ENCODE measurements at regions not wholly inside any gene's neighbourhood (a gene's known extent, or its start where the extent isn't known, plus 50 kb on each side); places are given as distances from the start of the nearest gene placed in this dataset.
"Not testable (repeated sequence)": the region's sequence is repeated elsewhere in the genome, so short reads cannot be mapped to it uniquely, and the experiment has no call there.

DNA sequence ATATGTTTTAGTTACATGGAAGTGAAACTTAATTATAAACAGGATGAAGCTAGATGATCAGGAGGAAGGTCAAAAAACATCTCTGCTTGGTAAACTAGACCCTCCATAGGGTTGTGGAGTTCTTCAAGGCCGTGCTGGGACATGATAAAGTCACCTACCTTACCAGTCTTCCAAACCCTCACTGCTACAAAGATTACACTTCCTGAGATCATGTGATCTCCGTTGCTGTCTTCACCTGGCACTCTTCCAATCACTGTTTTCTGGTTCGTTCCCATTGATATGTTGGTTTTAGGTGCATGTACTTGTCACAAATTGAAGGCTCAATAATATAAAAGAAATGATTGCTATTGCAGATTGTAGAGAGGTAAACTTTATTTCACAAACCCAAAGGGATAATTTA is 161.5 kb upstream of the MAN1A1 start:
- Histone ChIP-seq H3K27me3 (ENCODE audit: control insufficient read depth, insufficient read depth, low read length) (no peaks in the 10 kb centered on the region), H3K9me3 (ENCODE audit: control insufficient read depth, insufficient read depth, low read length) (no peaks in the 10 kb centered on the region), H3K4me3 (ENCODE audit: low read depth, low read length) (no peak overlapping the region), H3K4me1 (ENCODE audit: control insufficient read depth, insufficient read depth, low read length) (0 out of 2 replicates have a peak, but pooled peaks cover 2% of the 10 kb centered on the region), H3K27ac (ENCODE audit: low read depth, low read length) (no peak overlapping the region), H3K36me3 (ENCODE audit: control insufficient read depth, insufficient read depth, low read length) (no peaks in the 10 kb centered on the region), H3K9ac (ENCODE audit: low read depth, low read length) (no peak overlapping the region)

DNA sequence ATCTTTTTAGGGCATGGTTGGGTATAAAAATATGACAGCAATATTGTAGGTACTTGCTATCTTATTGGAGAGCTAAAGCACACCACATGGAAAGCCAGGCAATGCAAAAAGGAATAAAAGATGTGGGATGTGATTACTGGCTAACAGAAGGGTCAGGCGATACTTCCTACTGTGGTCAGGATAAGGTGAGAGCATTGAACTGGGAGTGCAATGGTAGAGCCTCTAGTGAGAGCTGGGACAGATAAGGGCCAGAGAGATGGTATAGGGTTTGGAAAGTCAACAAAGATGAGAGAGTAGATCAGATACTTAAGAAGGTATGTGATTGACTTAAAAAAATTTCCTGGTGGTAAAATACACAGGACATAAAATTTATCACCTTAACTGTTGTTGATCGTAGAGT is 160.7 kb upstream of the MAN1A1 start:
- Histone ChIP-seq H3K9ac (ENCODE audit: low read depth, low read length) (no peak overlapping the region), H3K36me3 (ENCODE audit: control insufficient read depth, insufficient read depth, low read length) (no peaks in the 10 kb centered on the region), H3K4me3 (ENCODE audit: low read depth, low read length) (no peak overlapping the region), H3K4me1 (ENCODE audit: control insufficient read depth, insufficient read depth, low read length) (peaks cover 3% of the 10 kb centered on the region; the same call in 1 of the 2 replicates), H3K27me3 (ENCODE audit: control insufficient read depth, insufficient read depth, low read length) (no peaks in the 10 kb centered on the region), H3K27ac (ENCODE audit: low read depth, low read length) (no peak overlapping the region), H3K9me3 (ENCODE audit: control insufficient read depth, insufficient read depth, low read length) (no peaks in the 10 kb centered on the region)

DNA sequence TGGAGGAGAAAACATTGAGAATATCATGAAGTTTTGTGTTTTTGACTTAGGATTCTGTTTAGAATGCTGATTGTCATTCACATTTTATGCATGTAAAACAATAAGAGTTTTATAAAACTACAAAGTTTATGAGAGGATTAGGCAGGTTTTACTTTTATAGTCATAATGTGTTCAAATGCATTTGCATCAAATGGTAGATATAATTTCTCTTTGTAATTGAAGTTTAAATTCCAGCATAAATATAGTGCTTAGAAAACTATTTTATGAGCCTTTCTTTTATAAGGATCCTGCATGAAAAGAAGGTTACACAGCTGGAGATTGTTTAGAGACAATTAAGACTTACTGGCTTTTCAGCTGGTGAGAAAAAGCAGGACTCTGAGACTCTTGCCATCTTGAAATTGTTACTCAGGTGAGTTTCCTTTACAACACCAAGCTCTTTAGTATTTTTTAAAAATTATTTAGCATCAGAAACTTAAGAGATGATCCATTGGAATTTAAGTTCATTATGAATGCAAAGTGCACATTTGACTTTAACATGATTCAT is 157.1 kb upstream of the MAN1A1 start:
- H3K9me3 ChIP-seq (ENCODE audit: control insufficient read depth, insufficient read depth, low read length): no peaks in the 10 kb centered on the region
- peaks cover 4% of the 10 kb centered on the region; the same call in 1 of the 2 replicates for H3K4me1 ChIP-seq (ENCODE audit: control insufficient read depth, insufficient read depth, low read length)
- H3K27ac ChIP-seq (ENCODE audit: low read depth, low read length): no peak overlapping the region
- H3K27me3 ChIP-seq (ENCODE audit: control insufficient read depth, insufficient read depth, low read length): no peaks in the 10 kb centered on the region
- H3K4me3 ChIP-seq (ENCODE audit: low read depth, low read length): no peak overlapping the region
- H3K9ac ChIP-seq (ENCODE audit: low read depth, low read length): no peak overlapping the region
- no peaks in the 10 kb centered on the region for H3K36me3 ChIP-seq (ENCODE audit: control insufficient read depth, insufficient read depth, low read length)

DNA sequence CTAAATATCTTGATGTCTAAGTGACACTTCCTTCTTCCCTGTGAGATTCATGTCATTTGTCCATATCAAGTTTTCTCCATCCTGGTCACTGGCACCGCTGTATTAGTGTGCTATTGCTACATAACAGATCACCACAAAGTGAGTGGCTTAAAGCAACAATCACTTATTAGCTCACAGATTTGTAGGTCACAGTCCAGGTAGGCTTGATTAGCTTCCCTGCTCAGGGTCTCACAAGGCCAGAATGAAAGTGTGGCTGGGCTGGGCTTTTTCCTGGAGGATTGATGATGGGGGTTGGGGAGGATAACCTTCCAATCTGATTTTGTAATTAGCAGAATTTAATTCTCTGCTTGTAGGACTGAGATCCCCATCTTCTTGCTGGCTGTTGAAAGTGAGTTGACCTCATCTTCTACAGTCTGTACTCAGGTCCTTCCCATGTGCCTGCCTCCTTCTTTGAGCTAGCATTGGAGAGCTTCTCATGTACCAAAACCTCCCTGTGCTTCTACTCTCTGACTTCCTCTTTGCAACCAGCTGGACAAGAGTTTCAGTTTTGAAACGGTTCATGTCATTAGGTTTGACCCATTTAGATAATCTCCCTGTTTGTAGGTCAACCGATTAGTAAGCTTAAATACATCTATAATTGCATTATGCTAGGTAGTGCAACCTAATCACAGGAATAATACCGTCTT is 152.4 kb upstream of the MAN1A1 start:
- H3K9ac ChIP-seq (ENCODE audit: low read depth, low read length): no peak overlapping the region
- no peaks in the 10 kb centered on the region for H3K9me3 ChIP-seq (ENCODE audit: control insufficient read depth, insufficient read depth, low read length)
- no peak overlapping the region for H3K27ac ChIP-seq (ENCODE audit: low read depth, low read length)
- H3K27me3 ChIP-seq (ENCODE audit: control insufficient read depth, insufficient read depth, low read length): no peaks in the 10 kb centered on the region
- H3K4me1 ChIP-seq (ENCODE audit: control insufficient read depth, insufficient read depth, low read length): peaks cover 4% of the 10 kb centered on the region; the same call in 1 of the 2 replicates
- H3K36me3 ChIP-seq (ENCODE audit: control insufficient read depth, insufficient read depth, low read length): no peaks in the 10 kb centered on the region
- no peak overlapping the region for H3K4me3 ChIP-seq (ENCODE audit: low read depth, low read length)

DNA sequence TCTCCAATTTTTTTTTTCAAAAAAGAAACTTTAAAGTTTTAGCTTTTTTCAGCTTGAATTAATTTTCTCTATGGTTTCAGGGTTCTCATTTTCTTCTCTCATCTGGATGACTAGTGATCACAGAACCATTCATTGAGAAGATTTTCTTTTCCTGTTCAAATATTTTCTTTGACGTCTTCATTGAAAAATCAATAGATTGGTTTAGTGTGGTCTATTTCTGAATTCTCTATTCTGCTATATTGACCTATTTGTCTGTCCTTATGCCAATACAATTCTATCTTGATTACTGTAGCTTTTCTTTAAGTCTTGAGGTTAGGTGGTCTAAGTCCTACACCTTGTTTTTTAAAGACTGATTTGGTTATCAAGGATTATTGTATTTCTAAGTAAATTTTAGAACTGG is 150.2 kb upstream of the MAN1A1 start:
- no peak overlapping the region for H3K4me3 ChIP-seq (ENCODE audit: low read depth, low read length)
- H3K9ac ChIP-seq (ENCODE audit: low read depth, low read length): no peak overlapping the region
- no peaks in the 10 kb centered on the region for H3K9me3 ChIP-seq (ENCODE audit: control insufficient read depth, insufficient read depth, low read length)
- H3K27me3 ChIP-seq (ENCODE audit: control insufficient read depth, insufficient read depth, low read length): no peaks in the 10 kb centered on the region
- H3K36me3 ChIP-seq (ENCODE audit: control insufficient read depth, insufficient read depth, low read length): no peaks in the 10 kb centered on the region
- no peaks in the 10 kb centered on the region for H3K4me1 ChIP-seq (ENCODE audit: control insufficient read depth, insufficient read depth, low read length)
- H3K27ac ChIP-seq (ENCODE audit: low read depth, low read length): no peak overlapping the region

DNA sequence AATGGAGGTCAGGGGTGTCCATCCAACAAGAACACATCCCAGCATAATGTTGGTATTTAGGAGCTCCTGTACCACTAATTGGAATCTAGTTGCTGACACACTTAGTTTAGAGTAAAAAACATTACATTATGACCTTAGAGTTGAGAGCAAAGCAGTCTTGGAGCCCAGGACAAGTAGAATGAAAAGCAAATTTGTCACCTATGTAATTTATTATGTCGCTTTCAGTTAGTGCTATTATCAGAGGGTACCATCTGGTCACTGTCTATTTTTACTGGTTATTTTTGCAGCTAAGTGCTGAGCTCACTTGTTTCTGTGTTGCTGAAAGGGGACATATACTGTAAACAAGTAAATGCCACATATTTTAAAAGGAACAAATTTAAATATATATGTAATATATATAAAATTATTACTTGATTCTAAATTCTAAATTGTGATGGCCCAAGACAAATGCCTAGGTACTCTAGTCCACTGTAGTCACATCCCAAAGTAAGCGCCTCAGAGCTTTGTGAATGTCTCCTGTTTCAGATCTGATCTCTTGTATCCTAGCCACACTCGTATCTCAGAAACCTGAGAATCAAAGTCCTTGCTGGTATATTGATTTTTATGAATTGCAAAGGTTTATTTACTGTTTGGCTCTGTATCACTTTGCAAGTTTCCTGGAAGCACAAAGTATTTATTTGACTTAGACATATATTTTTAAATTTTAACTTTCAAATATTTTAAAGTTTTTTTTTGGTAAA is 148.6 kb upstream of the MAN1A1 start:
- Histone ChIP-seq H3K36me3 (ENCODE audit: control insufficient read depth, insufficient read depth, low read length) (no peaks in the 10 kb centered on the region), H3K27me3 (ENCODE audit: control insufficient read depth, insufficient read depth, low read length) (no peaks in the 10 kb centered on the region), H3K9ac (ENCODE audit: low read depth, low read length) (no peak overlapping the region), H3K9me3 (ENCODE audit: control insufficient read depth, insufficient read depth, low read length) (no peaks in the 10 kb centered on the region), H3K27ac (ENCODE audit: low read depth, low read length) (no peak overlapping the region), H3K4me3 (ENCODE audit: low read depth, low read length) (no peak overlapping the region), H3K4me1 (ENCODE audit: control insufficient read depth, insufficient read depth, low read length) (no peaks in the 10 kb centered on the region)

DNA sequence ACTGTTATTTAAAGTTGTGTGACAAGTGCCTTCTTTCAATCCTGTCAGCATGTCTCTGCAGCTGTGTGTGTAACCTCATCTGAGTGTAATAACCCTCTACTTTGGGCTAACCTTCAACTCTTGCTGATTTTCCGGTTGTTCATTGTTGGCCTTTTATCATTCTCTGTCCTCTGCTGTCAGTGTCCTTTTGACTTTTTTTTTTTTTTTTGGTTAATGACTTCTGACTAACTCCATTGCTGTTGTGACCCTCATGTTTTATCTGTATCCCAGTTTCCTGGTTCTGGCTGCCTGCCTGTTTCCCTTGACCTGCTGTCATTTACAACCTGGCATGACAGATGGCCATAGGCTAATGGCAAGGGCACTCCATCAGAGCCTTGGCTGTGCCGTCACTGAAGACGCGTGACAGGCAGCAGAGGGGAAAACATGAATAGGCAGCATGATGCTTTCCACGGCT is 145.7 kb upstream of the MAN1A1 start:
- no peaks in the 10 kb centered on the region for H3K9me3 ChIP-seq (ENCODE audit: control insufficient read depth, insufficient read depth, low read length)
- H3K4me1 ChIP-seq (ENCODE audit: control insufficient read depth, insufficient read depth, low read length): no peaks in the 10 kb centered on the region
- H3K36me3 ChIP-seq (ENCODE audit: control insufficient read depth, insufficient read depth, low read length): no peaks in the 10 kb centered on the region
- no peak overlapping the region for H3K9ac ChIP-seq (ENCODE audit: low read depth, low read length)
- H3K4me3 ChIP-seq (ENCODE audit: low read depth, low read length): no peak overlapping the region
- no peak overlapping the region for H3K27ac ChIP-seq (ENCODE audit: low read depth, low read length)
- no peaks in the 10 kb centered on the region for H3K27me3 ChIP-seq (ENCODE audit: control insufficient read depth, insufficient read depth, low read length)

DNA sequence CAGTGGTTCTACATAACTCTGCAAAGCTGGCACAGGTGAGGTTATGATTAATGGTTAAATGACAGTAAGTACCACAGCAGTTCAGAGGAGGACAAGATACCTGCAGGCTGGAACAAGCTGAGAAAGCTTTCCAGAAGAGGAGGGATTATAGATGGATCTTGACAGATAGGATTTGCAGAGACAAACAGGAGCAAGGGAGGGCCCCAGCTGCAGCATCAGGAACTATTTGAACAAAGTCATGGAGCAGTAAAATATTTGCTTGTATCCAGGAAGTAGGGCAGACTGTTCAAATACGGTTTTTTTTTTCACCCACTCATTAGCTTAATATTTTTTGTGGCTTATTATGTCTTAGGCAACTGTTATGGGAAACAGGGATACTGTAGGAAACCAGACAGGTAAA is 144.4 kb upstream of the MAN1A1 start:
- no peaks in the 10 kb centered on the region for H3K27me3 ChIP-seq (ENCODE audit: control insufficient read depth, insufficient read depth, low read length)
- no peak overlapping the region for H3K27ac ChIP-seq (ENCODE audit: low read depth, low read length)
- H3K9ac ChIP-seq (ENCODE audit: low read depth, low read length): no peak overlapping the region
- no peak overlapping the region for H3K4me3 ChIP-seq (ENCODE audit: low read depth, low read length)
- H3K9me3 ChIP-seq (ENCODE audit: control insufficient read depth, insufficient read depth, low read length): no peaks in the 10 kb centered on the region
- no peaks in the 10 kb centered on the region for H3K4me1 ChIP-seq (ENCODE audit: control insufficient read depth, insufficient read depth, low read length)
- H3K36me3 ChIP-seq (ENCODE audit: control insufficient read depth, insufficient read depth, low read length): no peaks in the 10 kb centered on the region

DNA sequence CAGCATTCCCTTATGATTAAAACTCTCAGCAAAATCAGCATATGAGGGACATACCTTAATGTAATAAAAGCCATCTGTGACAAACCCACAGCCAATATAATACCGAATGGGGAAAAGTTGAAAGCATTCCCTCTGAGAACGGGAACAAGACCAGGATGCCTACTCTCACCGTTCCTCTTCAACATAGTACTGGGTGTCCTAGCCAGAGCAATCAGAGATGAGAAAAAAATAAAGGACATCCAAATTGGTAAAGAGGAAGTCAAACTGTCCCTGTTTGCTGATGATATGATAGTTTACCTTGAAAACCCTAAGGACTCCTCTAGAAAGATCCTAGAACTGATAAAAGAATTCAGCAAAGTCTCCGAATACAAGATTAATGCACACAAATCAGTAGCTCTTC is 141.6 kb upstream of the MAN1A1 start:
- H3K36me3 ChIP-seq (ENCODE audit: control insufficient read depth, insufficient read depth, low read length); H3K27ac ChIP-seq (ENCODE audit: low read depth, low read length); H3K9ac ChIP-seq (ENCODE audit: low read depth, low read length); H3K4me3 ChIP-seq (ENCODE audit: low read depth, low read length); H3K9me3 ChIP-seq (ENCODE audit: control insufficient read depth, insufficient read depth, low read length); H3K4me1 ChIP-seq (ENCODE audit: control insufficient read depth, insufficient read depth, low read length); H3K27me3 ChIP-seq (ENCODE audit: control insufficient read depth, insufficient read depth, low read length): not testable (repeated sequence)

DNA sequence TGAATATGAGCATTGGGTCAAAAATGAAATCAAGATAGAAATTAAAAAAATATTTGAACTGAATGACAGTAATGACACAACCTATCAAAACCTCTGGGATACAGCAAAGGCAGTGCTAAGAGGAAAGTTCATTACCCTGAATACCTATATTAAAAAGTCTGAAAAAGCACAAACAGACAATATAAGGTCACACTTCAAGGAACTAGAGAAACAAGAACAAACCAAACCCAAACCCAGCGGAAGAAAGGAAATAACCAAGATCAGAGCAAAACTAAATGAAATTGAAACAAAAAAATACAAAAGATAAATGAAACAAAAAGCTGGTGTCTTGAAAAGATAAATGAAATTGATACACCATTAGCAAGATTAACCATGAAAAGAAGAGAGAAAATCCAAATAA is 140.5 kb upstream of the MAN1A1 start:
- not testable (repeated sequence) for H3K27me3 ChIP-seq (ENCODE audit: control insufficient read depth, insufficient read depth, low read length); H3K27ac ChIP-seq (ENCODE audit: low read depth, low read length); H3K9ac ChIP-seq (ENCODE audit: low read depth, low read length); H3K9me3 ChIP-seq (ENCODE audit: control insufficient read depth, insufficient read depth, low read length); H3K36me3 ChIP-seq (ENCODE audit: control insufficient read depth, insufficient read depth, low read length); H3K4me3 ChIP-seq (ENCODE audit: low read depth, low read length); H3K4me1 ChIP-seq (ENCODE audit: control insufficient read depth, insufficient read depth, low read length)

DNA sequence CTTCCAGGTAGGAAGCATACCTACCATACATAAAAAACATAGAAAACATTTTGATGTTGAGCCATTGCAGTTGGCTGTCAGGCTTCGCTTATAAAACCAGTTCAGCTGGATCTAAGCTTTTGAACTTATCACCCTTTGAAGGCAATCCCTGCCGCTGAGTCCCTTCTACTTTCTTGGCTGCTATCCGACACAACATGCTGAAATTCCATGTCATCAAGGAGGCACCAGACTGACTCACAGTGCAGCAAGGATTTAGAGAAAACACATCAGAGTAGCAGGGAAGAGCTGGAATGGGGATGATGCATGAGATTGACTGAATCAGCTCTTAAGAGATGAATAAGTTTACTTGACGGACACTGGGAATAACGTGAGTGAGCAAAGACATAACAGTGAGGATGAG is 135.0 kb upstream of the MAN1A1 start:
- no peaks in the 10 kb centered on the region for H3K36me3 ChIP-seq (ENCODE audit: control insufficient read depth, insufficient read depth, low read length)
- H3K4me3 ChIP-seq (ENCODE audit: low read depth, low read length): no peak overlapping the region
- no peak overlapping the region for H3K9ac ChIP-seq (ENCODE audit: low read depth, low read length)
- no peaks in the 10 kb centered on the region for H3K9me3 ChIP-seq (ENCODE audit: control insufficient read depth, insufficient read depth, low read length)
- no peaks in the 10 kb centered on the region for H3K27me3 ChIP-seq (ENCODE audit: control insufficient read depth, insufficient read depth, low read length)
- H3K27ac ChIP-seq (ENCODE audit: low read depth, low read length): no peak overlapping the region
- H3K4me1 ChIP-seq (ENCODE audit: control insufficient read depth, insufficient read depth, low read length): no peaks in the 10 kb centered on the region

Measured in HUES48 (cell line).